ENCODE measurements at regions not wholly inside any gene's neighbourhood (a gene's known extent, or its start where the extent isn't known, plus 50 kb on each side); places are given as distances from the start of the nearest gene placed in this dataset.

DNA sequence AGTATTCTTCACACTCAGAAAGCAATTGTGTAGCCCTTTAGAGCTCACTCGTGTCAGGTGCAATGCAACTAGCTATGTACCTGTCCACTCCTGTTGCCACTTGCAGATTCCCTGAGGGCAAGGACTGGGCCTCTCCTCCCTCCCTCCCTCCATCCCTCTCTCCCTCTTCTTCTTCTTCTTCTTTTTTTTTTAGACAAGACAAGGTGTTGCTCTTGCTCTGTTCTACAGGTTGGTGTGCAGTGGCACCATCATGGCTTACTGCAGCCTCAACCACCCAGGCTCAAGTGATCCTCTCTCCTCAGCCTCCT is 119.7 kb downstream of the ACKR3 start:
- no peak for DNase-seq (ENCODE audit: low read depth in 1 of 2, low spot score in 1 of 2)

DNA sequence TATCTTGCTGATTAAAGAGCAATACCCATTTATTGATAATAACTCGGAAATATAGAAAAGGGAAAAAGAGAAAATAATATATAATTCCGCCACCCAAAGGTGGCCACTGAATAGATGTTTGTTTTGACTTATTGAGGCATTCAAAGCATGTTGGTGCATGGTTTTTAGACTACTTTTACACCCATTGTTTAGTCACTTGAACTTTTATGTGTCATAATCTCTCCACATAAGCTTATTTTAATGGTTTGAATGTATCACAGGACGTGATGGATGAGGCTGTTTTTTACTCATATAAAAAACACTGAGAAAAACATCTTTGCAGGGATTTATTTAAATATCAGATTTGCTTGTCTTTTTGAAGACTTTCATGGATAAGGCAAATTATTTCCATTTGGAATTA is 120.4 kb downstream of the ACKR3 start:
- no peak for DNase-seq (ENCODE audit: low read depth in 1 of 2, low spot score in 1 of 2)

- DNase-seq (ENCODE audit: low read depth in 1 of 2, low spot score in 1 of 2) = no peak
These were observed 121.1 kb downstream of the ACKR3 start for GRCh38 chr2:236690726-236691125.

DNA sequence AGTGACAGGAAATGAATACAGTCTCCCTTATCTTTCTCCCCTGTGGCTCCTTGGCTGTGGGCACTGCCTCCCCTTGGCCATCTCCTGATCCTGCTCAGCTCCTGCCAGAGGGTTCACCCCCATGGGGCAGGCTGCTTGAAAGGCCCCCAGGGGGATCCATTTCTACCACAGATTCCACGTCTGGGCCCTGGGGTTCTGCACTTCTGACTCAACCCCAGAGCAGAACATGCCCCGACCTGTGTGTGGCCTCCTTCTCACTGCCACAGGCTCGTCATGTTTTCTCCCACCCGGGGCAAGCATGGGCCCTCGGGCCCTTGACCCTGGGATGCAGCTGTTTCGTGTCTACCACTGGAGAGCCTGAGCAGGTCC is 122.2 kb downstream of the ACKR3 start:
- DNase-seq (ENCODE audit: low read depth in 1 of 2, low spot score in 1 of 2) = no peak

GRCh38 chr2:236692937-236693336 is 123.3 kb downstream of the ACKR3 start:
- no peak for DNase-seq (ENCODE audit: low read depth in 1 of 2, low spot score in 1 of 2)

GRCh38 chr2:236693531-236693930 is 123.9 kb downstream of the ACKR3 start:
- DNase-seq (ENCODE audit: low read depth in 1 of 2, low spot score in 1 of 2) = no peak

GRCh38 chr2:236694146-236694888 is 124.7 kb downstream of the ACKR3 start:
- no peak for DNase-seq (ENCODE audit: low read depth in 1 of 2, low spot score in 1 of 2)

GRCh38 chr2:236696834-236697233 is 127.2 kb downstream of the ACKR3 start:
- DNase-seq (ENCODE audit: low read depth in 1 of 2, low spot score in 1 of 2) = no peak

DNA sequence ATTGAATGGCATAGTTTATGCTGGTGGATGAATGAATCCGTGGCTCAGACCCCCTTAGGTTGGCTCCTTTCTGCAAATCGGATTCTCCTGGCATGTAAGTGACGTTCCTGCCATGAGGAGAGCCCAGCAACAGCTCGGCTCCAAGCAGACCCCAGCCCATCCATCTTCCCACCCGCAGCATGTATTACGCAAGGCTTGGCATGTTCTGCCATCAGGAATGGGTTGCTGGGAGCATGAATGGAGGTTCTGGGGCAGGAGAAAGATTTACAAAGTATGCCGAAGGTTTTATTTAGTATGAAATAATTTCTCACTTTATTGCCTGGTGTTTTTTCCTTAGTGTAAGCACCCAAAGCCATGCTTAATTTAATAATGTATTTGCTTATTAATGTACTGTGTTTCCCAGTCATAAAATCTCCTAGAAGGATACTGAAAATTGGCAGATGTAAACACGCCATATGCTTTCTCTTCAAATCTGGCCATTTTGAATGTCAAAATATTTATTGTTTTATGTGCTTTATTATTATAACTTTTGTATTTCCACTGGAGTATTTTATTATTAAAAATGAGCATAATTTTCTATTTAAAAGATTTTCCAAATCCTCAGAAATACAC is 128.5 kb downstream of the ACKR3 start:
- DNase-seq (ENCODE audit: low read depth in 1 of 2, low spot score in 1 of 2) = no peak

- no peak for DNase-seq (ENCODE audit: low read depth in 1 of 2, low spot score in 1 of 2)
These were observed 131.1 kb downstream of the ACKR3 start for GRCh38 chr2:236700703-236701102.

- no peak for DNase-seq (ENCODE audit: low read depth in 1 of 2, low spot score in 1 of 2)
These were observed 133.2 kb downstream of the ACKR3 start for GRCh38 chr2:236702657-236703372.

- DNase-seq (ENCODE audit: low read depth in 1 of 2, low spot score in 1 of 2) = no peak
These were observed 133.7 kb downstream of the ACKR3 start for GRCh38 chr2:236703373-236703709.

GRCh38 chr2:236703906-236704305 is 134.3 kb downstream of the ACKR3 start:
- no peak for DNase-seq (ENCODE audit: low read depth in 1 of 2, low spot score in 1 of 2)

- no peak for DNase-seq (ENCODE audit: low read depth in 1 of 2, low spot score in 1 of 2)
These were observed 135.3 kb downstream of the ACKR3 start for GRCh38 chr2:236704887-236705286.

DNA sequence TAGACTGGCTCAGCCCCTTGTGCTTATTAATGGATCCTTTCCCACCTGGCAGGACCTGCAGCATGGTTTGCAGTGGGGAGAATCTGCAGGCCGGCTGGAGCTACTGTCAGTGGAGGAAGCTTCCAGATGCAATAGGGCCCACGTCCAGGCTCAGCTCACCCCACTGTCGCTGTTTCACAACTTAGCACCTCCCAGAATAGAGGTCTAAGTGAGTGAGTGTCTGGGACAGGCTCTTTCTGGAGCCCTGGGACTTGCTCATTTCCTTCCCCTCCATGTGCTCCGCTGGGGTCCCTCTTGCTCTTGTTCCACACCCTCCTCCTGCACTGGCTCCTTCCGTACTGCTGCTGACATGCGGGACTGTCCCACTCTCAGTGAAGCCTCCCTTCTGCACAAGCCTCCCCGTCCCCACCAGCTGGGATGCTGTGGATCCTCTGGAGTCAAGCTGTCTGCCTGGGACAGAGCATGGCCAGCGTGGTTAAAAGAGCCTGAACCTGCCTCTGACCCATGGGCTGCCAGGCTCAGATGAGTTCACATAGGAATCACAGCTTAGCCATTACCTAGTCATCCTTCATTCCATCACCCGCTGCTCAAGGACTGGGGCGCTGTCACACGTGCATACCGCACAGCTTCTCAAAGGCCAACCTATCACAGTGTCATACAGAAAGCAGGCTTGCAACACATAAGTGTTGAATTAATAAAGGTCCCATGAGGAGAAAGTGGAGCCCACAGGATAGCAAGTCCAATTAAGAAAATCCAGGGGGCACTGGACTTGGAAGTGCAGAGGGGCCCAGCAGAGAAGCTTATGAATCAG is 135.9 kb downstream of the ACKR3 start:
- no peak for DNase-seq (ENCODE audit: low read depth in 1 of 2, low spot score in 1 of 2)

- DNase-seq (ENCODE audit: low read depth in 1 of 2, low spot score in 1 of 2) = no peak
These were observed 136.7 kb downstream of the ACKR3 start for GRCh38 chr2:236706288-236706687.

DNA sequence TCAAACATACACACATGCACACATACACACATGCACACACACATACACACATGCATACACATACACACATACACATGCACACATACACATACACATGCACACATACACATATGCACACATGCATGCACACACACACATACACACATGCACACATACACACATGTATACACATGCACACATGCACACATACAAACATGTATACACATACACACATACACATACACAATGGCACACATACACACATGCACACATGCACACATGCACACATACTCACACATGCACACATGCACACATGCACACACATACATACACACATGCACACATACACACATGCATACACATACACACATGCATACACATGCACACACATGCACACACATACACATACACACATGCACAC is 137.2 kb downstream of the ACKR3 start:
- DNase-seq (ENCODE audit: low read depth in 1 of 2, low spot score in 1 of 2) = no peak

GRCh38 chr2:236711440-236711839 is 141.8 kb downstream of the ACKR3 start:
- no peak for DNase-seq (ENCODE audit: low read depth in 1 of 2, low spot score in 1 of 2)

- DNase-seq (ENCODE audit: low read depth in 1 of 2, low spot score in 1 of 2) = no peak
These were observed 142.7 kb downstream of the ACKR3 start for GRCh38 chr2:236712304-236712703.

DNA sequence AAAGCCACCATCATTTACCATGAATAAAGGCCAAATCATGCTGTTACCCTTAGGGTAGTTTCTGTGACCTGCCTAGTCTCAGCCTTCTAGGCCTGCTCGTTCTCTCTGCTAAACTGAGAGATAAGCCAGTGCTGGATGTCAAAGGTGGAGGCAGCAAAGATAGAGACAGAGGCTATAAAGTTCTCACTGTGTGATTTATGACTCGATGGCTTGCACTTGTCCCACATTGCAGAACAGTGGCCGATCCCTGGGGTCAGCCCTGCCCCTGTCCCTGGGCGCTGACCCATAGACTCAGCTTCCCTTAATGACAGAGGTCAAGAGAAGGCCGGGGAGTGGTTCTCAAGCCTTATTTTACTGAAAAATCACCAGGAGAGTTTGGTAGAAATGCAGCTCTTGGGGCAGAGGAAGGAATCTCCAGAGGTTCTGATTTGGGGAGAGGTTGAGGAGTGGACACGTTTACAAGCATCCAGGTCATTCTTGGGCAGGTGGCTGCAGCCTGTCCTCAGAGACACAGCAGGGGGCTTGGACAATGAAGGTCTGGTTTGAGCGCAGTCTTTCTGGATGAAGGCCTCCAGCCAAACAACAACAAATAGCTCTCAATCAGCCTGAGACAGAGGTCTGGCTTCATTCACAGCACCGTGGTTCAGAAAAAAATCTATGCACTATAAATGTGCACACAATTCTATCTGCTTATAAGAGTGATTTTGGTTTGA is 143.5 kb downstream of the ACKR3 start:
- no peak for DNase-seq (ENCODE audit: low read depth in 1 of 2, low spot score in 1 of 2)

DNA sequence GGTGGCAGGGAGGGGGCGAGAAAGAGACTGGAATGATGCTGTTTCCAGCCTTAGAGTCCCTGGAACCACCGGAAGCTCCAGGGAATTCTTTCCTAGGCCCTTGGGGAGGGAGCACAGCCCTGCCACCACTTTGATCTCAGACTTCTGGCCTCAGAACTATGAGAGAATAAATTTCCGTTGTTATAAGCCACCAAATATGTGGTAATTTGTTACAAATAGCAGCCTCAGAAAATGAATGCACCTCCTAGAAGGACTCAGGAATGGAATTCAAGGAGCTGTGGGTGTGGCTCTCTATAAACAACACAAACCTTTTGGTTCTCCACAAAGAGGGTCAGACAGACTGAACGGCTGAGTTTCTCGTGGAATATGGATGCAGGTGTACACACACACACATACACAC is 144.5 kb downstream of the ACKR3 start:
- DNase-seq (ENCODE audit: low read depth in 1 of 2, low spot score in 1 of 2) = no peak

Data from stimulated activated CD4-positive, alpha-beta T cell treated with anti-CD3 and anti-CD28 coated beads, Interleukin-15, amount 100 ng/mL, for 1 hour (primary cell).